Esophagus squamous epithelium (tissue), 4 donors: ENCODE measurements at regions not wholly inside any gene's neighbourhood (a gene's known extent, or its start where the extent isn't known, plus 50 kb on each side); places are given as distances from the start of the nearest gene placed in this dataset.
"Not testable (repeated sequence)": the region's sequence is repeated elsewhere in the genome, so short reads cannot be mapped to it uniquely, and the experiment has no call there.

Source experiments
- CTCF ChIP-seq, 6 experiments: fragments of 450-650 bp in 4 of 6; fragments of 200-600 bp in 2 of 6; sonication (generic) in 2 of 6; IDR thresholded peaks; one replicate each; pipeline ENCODE4 v1.5.1; 2016 to 2019; ENCODE audit warnings: antibody characterized with exemption in 6 of 6, mild to moderate bottlenecking in 4 of 6, moderate library complexity in 4 of 6
- POLR2A ChIP-seq, 4 donors: fragments of 450-650 bp; IDR thresholded peaks; one replicate each; pipeline ENCODE4 v1.6.1; 2017; ENCODE audit warnings: antibody characterized with exemption in 4 of 4, mild to moderate bottlenecking in 4 of 4, moderate library complexity in 3 of 4

GRCh38 chr7:63627590-63628485 lies 370.8 kb upstream of the ZNF722 start:
- not testable (repeated sequence) for TF ChIP-seq CTCF, POLR2A (IDR thresholded peaks at IDR 0.05)
